Epithelial cell of esophagus (primary cell): ENCODE measurements at regions not wholly inside any gene's neighbourhood (a gene's known extent, or its start where the extent isn't known, plus 50 kb on each side); places are given as distances from the start of the nearest gene placed in this dataset.
"Not testable (repeated sequence)": the region's sequence is repeated elsewhere in the genome, so short reads cannot be mapped to it uniquely, and the experiment has no call there.

Source experiments
- DNase-seq: peaks from one replicate; pipeline ENCODE4 v3.0.0; 2010; ENCODE audit warnings: low read depth
- H3K4me3 ChIP-seq: 2 replicates; pipeline ENCODE4 v1.5.1; 2011; ENCODE audit warnings: mild to moderate bottlenecking, low read length, control low read depth
- CTCF ChIP-seq: IDR thresholded peaks from 2 replicates; pipeline ENCODE4 v1.5.1; 2011; ENCODE audit warnings: low read depth, mild to moderate bottlenecking, low read length, control low read depth, inconsistent platforms; ENCODE audit not compliant: insufficient read depth; ENCODE audit errors: missing control alignments

- no peak for TF ChIP-seq CTCF
- DNase-seq = no peak
- no peak overlapping the region for H3K4me3 ChIP-seq
Observed at GRCh38 chr1:80533775-80534334, 1266.9 kb upstream of the ADGRL2 start.

- peak; percentile 11 for DNase-seq
- H3K4me3 ChIP-seq = no peak overlapping the region
- TF ChIP-seq CTCF = no peak
Observed at GRCh38 chr1:80533093-80533492, 1267.6 kb upstream of the ADGRL2 start.

GRCh38 chr1:80531182-80531581 is 1269.6 kb upstream of the ADGRL2 start:
- no peak overlapping the region for H3K4me3 ChIP-seq
- TF ChIP-seq CTCF = no peak
- no peak for DNase-seq

- TF ChIP-seq CTCF = no peak
- DNase-seq = no peak
- no peak overlapping the region for H3K4me3 ChIP-seq
Observed at GRCh38 chr1:80529546-80529945, 1271.2 kb upstream of the ADGRL2 start.

- DNase-seq = no peak
- no peak overlapping the region for H3K4me3 ChIP-seq
- TF ChIP-seq CTCF = no peak
Observed at GRCh38 chr1:80523861-80524260, 1276.9 kb upstream of the ADGRL2 start.

GRCh38 chr1:80523071-80523470 is 1277.7 kb upstream of the ADGRL2 start:
- not testable (repeated sequence) for DNase-seq, H3K4me3 ChIP-seq

GRCh38 chr1:80520949-80521348 is 1279.8 kb upstream of the ADGRL2 start:
- DNase-seq = no peak
- TF ChIP-seq CTCF = no peak
- no peak overlapping the region for H3K4me3 ChIP-seq
